Left forelimb (tissue), 1 donor: ENCODE measurements at regions not wholly inside any gene's neighbourhood (a gene's known extent, or its start where the extent isn't known, plus 50 kb on each side); places are given as distances from the start of the nearest gene placed in this dataset.
"Not testable (repeated sequence)": the region's sequence is repeated elsewhere in the genome, so short reads cannot be mapped to it uniquely, and the experiment has no call there.

Experiments
- DNase-seq: peaks from one replicate; pipeline ENCODE4 v3.0.0-alpha.2; 2018; ENCODE audit warnings: low spot score

DNA sequence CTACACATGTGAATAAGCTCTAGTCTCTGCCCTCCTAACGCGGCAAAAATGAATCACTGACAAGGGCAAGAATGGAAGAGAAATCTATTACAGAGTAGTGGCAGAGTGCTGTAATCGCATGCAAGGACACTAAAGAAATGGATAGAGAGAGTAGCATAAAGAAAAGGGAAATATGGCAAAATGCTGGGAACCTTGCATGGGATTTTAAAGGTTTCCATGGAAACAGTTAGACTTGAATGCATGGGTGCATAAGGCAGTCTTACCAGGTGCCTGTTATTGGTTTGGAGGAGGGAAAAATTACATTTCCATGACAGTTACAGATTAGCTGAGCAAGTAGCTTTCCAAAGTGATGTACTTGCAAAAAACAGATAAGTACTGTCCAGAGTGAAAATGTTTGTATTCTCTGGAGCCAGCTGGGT is 233.4 kb downstream of the PTN start:
- no peak for DNase-seq

DNA sequence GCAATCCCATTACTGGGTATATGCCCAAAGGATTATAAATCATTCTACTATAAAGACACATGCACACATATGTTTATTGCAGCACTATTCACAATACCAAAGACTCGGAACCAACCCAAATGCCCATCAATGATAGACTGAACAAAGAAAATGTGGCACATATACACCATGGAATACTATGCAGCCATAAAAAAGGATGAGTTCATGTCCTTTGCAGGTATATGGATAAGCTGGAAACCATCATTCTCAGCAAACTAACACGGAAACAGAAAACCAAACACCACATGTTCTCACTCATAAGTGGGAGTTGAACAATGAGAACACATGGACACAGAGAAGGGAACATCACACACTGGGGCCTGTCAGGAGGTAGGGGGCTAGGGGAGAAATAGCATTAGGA is 235.7 kb downstream of the PTN start:
- DNase-seq = not testable (repeated sequence)

DNA sequence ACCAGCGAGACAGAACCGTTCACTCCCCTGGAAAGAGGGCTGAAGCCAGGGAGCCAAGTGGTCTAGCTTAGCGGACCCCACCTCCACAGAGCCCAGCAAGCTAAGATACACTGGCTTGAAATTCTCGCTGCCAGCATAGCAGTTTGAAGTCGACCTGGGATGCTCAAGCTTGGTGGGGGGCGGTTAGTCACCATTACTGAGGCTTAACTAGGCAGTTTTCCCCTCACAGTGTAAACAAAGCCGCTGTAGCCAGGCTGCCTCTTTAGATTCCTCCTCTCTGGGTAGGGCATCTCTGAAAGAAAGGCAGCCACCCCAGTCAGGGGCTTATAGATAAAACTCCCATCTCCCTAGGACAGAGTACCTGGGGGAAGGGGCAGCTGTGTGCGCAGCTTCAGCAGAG is 235.1 kb downstream of the CHRM2 start:
- DNase-seq = not testable (repeated sequence)

DNA sequence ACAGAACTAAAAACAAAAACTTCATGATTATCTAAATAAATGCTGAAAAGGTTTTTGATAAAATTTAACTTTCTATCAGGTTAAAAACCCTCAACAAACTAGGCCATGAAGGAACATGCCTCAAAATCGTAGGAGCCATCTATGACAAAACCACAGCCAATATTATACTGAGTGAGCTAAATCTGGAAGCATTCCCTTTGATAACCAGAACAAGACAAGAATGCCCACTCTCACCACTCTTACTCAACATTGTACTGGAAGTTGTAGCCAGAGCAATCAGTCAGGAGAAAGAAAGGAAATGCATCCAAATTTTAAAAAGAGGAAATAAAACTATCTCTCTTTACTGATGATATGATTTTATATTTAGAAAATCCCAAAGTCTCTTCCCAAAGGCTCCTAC is 228.7 kb downstream of the CHRM2 start:
- DNase-seq = no peak

DNA sequence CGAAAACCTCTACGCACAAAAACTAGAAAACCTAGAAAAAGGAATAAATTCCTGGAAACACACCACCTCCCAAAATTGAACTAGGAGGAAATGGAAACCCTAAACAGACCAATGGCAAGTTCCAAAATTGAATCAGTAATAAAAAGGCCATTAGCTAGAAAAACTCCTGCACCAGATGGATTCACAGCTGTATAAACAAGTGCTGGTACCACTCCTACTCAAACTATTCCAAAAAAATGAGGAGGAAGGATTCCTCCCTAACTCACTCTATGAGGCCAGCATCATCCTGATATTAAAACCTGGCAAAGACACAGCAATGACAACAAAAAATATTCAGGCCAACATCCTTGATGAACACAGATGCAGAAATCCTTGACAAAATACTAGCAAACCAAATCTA is 228.2 kb downstream of the CHRM2 start:
- no peak for DNase-seq

DNA sequence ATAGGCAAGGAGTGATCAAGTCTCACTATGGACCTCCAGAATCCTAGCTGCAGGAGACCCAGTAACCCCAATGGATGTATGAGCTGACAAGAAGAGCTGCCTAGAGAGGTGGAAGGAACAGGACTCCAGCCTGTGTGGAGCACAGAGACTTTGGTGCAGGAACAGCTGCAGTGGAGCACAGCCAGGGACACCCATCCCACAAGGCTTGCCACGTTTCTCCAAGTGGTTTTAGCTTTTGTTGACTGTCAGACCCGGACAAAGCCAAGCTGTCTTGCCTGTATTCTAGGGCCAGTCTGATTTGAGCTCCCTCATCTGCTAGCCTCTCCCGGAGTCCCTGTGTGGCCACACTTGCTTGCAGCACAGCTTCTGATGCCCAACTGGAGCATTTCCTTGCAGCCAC is 224.7 kb downstream of the CHRM2 start:
- DNase-seq = no peak

DNA sequence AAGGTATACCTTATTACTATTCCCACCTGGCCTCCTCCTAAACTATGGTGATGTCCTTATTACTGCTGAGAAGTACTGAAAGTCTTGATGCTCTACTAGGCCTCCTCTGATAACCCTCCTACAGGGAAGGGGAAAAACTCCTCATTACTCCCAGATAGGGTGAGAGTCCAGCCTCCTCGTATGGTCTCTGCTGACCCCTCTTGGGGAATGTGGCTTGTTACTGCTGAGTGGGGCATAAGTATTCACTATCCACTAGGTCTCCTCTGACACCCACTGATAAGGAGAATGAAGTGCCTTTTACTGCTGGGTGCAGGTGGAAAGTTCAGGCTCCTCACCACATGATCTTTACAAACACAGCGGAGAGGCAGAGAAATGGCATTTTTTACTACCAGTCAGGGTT is 222.9 kb downstream of the CHRM2 start:
- no peak for DNase-seq

DNA sequence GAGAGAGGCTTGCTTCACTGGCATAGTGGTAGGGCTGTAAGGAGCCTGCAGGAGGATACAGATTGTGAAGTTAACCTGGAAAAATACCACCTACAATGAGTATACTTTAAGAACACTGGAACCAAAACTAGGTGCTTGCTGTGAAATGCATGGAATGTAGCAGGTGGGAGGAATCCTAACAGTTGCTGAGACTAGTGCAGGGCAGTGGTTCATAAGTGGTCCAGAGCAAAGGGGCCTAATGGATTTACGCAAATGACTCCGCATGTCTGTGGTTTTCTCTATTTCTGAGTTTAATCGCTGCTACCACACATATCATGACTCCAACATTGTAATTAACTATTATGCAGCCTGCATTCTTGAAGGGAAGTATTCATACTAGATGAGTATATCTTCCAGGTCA is 218.4 kb downstream of the CHRM2 start:
- no peak for DNase-seq

DNA sequence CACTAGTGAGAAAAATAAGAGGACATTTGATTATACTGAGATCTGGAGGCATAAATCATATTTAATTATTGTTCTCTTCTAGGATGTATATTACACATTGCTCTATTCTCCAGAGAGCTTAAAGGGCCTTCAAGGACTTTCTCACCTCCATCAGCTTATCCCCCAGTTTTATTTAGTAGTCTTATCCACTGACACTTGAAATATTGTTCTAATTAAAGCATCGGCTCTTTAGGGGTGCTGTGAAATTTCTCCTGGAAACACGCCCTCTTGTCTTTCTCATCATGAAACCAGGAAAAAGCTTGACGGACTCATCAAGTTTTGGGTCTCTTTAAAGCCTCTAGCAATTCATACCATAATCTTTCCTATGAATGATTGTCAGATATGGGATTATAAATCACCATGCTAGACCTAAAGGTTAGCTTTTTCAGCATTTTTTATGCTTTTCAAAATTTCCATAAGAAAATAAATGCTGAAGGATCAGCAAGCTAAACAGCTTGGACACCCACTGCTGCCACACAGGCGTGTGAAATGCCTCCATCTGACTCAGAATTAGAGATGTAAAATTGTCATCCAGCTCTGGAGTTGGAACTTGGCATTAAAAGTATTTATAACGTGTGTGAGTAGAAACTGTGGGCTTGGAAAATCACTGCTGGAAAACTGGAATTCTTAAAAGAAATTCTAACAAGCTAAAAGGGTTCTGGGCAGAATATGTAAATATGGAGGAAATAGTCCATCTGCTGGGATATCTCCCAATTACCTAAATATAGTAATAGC is 216.3 kb downstream of the CHRM2 start:
- no peak for DNase-seq

DNA sequence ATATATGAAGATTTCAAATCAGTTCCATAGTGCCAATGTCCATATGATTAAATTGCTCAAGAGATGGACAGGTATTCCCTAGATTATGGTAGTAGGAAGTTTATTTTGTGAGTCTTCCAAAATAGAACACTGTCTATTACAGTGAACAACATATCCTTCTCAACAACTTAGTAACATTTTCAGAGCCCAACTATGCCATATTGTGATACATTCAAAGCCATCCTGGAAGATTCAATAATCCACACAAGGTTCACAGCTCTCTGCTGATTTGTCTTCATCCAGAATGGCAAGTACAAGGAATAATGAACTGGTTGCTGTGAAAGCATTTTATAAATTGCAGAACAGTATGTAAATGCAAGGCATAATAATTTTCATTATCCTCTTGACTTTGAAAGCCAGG is 213.9 kb downstream of the CHRM2 start:
- no peak for DNase-seq

DNA sequence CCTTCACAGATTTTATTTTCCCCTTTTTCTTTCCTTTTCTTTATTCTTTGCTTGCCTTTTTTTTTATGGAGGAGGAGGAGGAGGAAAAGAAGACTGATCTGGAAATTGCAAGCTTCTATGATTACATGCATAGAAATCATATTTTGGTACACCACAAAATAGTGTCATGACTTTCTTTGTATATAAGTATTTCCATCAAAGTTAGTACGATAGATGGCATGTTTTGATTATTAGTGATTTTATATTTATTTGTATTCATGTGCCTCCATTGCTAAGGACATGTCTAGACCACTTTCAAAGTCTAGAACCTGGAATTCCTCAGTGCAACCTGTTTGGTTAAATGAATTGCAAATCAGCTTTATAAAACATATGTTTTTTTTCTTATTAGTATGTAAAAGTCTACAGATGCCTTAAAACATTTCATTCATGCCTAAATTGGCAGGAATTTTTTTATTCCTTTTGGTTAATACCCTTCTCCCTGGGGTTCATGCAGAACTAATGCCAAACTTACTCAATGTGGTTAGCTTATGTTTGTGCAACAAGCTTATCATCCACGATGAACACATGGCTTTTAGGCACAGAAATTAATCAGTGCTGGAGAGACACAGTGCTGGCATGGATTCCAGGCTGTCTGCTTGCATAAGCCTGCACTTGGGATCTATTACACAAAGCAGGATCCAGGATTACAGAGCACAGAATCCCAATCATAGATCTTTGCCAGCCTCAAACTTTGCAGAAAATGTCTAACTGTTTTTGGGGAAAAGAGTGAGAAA is 213.1 kb downstream of the CHRM2 start:
- no peak for DNase-seq

DNA sequence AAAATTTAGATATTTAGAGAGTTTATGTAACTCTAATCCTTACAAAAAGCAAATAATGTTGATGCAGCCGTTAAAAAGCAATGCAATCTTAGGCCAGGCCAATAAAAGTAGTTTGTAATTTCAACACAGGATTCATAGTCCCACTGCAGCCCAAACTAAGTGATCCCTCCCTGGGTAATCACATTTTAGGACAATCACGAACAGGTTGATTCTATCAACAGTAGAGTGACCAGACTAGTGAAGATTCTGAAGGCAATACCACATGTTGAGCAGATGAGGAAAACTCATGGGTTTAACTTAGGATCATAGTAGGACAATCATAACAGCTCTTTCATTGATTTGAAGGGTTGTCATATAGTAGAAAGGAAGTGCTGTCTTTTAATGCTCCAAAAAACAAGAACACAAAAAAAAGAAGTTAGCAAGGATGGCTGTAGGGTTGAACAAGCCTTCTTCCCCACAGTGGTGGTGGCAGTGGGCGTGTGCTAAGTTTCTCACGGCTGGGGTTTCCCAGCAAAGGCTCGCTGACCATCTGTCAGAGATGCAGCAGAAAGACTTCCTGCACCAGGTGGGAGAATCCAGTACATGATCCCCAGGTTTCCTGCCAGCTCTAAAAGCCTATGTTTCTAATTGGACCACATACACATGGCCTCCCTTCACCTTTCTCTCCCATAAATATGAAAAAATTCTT is 212.2 kb downstream of the CHRM2 start:
- no peak for DNase-seq

DNA sequence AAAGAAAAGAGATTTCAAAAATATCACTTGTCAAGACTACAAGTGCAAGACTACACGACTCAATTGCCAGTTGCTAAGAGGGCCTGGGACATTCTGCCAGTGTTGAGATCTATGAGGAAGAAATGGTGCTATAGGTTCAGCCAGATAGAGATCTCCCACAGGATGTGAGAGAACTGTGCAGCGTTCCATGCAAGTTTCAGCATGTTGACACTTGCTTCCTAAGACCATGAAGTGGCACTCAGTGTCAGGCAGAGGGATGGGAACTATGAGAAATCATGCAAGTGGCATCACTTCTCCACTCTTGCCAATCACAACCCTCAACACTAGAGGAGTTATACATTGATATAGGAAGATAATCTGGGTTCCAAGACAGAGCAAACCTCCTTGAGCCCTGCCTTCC is 210.3 kb downstream of the CHRM2 start:
- DNase-seq = no peak

DNA sequence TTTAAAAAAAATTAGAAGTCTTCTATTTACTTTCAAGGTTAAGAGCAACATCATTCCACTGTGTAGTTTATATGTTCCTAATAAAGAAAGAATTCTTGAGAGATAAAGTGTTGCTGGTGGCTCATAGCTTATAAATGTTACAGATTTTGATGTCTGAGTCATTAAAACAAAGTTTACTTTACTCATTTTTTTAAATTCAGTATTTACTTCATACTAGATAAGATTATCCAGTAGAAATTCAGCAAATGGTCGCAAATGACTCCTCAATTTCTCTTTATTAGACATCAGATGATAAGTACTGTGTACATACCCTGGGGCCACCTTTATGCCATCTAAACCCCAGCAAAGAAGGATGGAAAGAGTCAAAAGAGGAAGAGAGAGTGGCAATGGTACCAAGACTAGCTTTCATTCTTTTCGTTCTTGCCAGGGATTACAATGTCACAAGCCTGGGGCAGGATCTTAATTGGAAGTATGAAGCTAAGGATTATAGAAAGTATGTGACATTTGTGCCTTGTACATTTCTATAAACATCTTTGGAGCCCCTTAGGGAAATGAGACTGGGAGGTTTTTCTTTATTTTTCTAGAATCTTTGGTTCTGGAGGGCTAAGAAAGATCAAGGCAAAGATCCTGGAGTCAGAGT is 206.1 kb downstream of the CHRM2 start:
- no peak for DNase-seq

DNA sequence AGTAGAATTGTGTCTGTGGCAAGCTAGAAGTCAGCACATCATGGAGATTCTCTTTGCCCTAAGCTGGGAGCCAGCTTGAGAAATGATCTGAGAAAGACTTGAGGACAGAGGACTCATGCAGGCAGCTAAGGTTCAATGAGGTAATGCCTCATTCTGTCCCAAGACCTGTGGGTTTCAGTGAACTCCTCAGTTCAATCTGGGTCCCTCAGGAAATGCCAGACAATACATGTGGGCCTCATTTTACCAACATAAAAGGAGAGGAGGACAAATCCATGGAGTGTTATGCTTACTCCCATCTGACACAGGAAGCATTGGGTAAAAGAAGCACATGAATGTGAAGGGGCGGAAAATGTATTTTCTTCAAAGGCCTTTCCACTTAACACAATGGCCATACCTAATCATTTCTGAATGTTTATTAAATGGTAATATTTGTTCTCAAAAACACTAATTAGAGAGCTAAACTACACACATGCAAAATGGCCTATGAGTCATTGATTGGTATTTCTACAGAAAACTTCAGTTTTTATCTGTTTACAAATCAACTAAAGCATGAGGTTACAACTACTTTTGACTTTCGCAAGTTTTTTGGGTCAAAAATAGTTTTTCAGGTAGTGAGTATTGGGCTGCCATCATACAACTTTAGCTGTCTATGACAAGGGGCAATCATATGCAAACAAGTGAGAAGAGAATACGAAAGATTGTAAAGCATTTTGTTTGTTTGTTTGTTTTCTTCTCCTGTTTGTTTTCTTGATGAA is 205.3 kb downstream of the CHRM2 start:
- DNase-seq = no peak
